ENCODE measurements at regions not wholly inside any gene's neighbourhood (a gene's known extent, or its start where the extent isn't known, plus 50 kb on each side); places are given as distances from the start of the nearest gene placed in this dataset.

GRCh38 chr10:131818510-131819234 lies 82.1 kb upstream of the PPP2R2D start:
- no peak for DNase-seq
- Histone ChIP-seq H3K9me3 (ENCODE audit: control extremely low read depth in 1 of 5, control insufficient read depth in 4 of 5, insufficient read depth in 2 of 5, low read depth in 1 of 5, low read length in 4 of 5) (no peaks in the 10 kb centered on the region), H3K4me3 (ENCODE audit: control insufficient read depth in 1 of 7, extremely low read depth in 1 of 7, insufficient read depth in 4 of 7, low read depth in 2 of 7, low read length in 6 of 7) (no peak overlapping the region), H3K27me3 (replicated peaks in 2 of 5; ENCODE audit: control insufficient read depth in 4 of 5, insufficient read depth in 5 of 5, low read length in 4 of 5) (peaks cover 0 to 35% (median 4%) of the 10 kb centered on the region in 5 experiments), H3K27ac (ENCODE audit: insufficient read depth in 1 of 2, low read depth in 1 of 2, low read length in 2 of 2, poor library complexity in 1 of 2, severe bottlenecking in 2 of 2) (no peak overlapping the region), H3K36me3 (ENCODE audit: control insufficient read depth in 4 of 4, insufficient read depth in 4 of 4, low read length in 3 of 4) (no peaks in the 10 kb centered on the region), H3K4me1 (ENCODE audit: control extremely low read depth in 1 of 4, control insufficient read depth in 4 of 4, insufficient read depth in 4 of 4, low read length in 3 of 4) (no peaks in the 10 kb centered on the region)
- ChIA-PET CTCF (no interaction called here), POLR2A (no interaction called here)
- 92% methylated on average over 22 of the region's 22 CpGs for WGBS (ENCODE audit: insufficient coverage)

- no peak for DNase-seq
- Histone ChIP-seq H3K4me1 (ENCODE audit: control extremely low read depth in 1 of 4, control insufficient read depth in 4 of 4, insufficient read depth in 4 of 4, low read length in 3 of 4) (no peaks in the 10 kb centered on the region), H3K9me3 (ENCODE audit: control extremely low read depth in 1 of 5, control insufficient read depth in 4 of 5, insufficient read depth in 2 of 5, low read depth in 1 of 5, low read length in 4 of 5) (no peaks in the 10 kb centered on the region), H3K27ac (ENCODE audit: insufficient read depth in 1 of 2, low read depth in 1 of 2, low read length in 2 of 2, poor library complexity in 1 of 2, severe bottlenecking in 2 of 2) (no peak overlapping the region), H3K27me3 (replicated peaks in 2 of 5; ENCODE audit: control insufficient read depth in 4 of 5, insufficient read depth in 5 of 5, low read length in 4 of 5) (peaks cover 0 to 39% (median 4%) of the 10 kb centered on the region in 5 experiments), H3K4me3 (ENCODE audit: control insufficient read depth in 1 of 7, extremely low read depth in 1 of 7, insufficient read depth in 4 of 7, low read depth in 2 of 7, low read length in 6 of 7) (no peak overlapping the region), H3K36me3 (ENCODE audit: control insufficient read depth in 4 of 4, insufficient read depth in 4 of 4, low read length in 3 of 4) (no peaks in the 10 kb centered on the region)
- ChIA-PET CTCF (no interaction called here), POLR2A (no interaction called here)
- WGBS (ENCODE audit: insufficient coverage), result 83% methylated on average over 25 of the region's 25 CpGs
Observed at GRCh38 chr10:131819241-131820072, 81.4 kb upstream of the PPP2R2D start.

- Histone ChIP-seq H3K36me3 (ENCODE audit: control insufficient read depth in 4 of 4, insufficient read depth in 4 of 4, low read length in 3 of 4) (no peaks in the 10 kb centered on the region), H3K9me3 (ENCODE audit: control extremely low read depth in 1 of 5, control insufficient read depth in 4 of 5, insufficient read depth in 2 of 5, low read depth in 1 of 5, low read length in 4 of 5) (no peaks in the 10 kb centered on the region), H3K4me3 (ENCODE audit: control insufficient read depth in 1 of 7, extremely low read depth in 1 of 7, insufficient read depth in 4 of 7, low read depth in 2 of 7, low read length in 6 of 7) (no peak overlapping the region), H3K4me1 (ENCODE audit: control extremely low read depth in 1 of 4, control insufficient read depth in 4 of 4, insufficient read depth in 4 of 4, low read length in 3 of 4) (no peaks in the 10 kb centered on the region), H3K27ac (ENCODE audit: insufficient read depth in 1 of 2, low read depth in 1 of 2, low read length in 2 of 2, poor library complexity in 1 of 2, severe bottlenecking in 2 of 2) (no peak overlapping the region), H3K27me3 (replicated peaks in 2 of 5; ENCODE audit: control insufficient read depth in 4 of 5, insufficient read depth in 5 of 5, low read length in 4 of 5) (peaks cover 0 to 44% (median 4%) of the 10 kb centered on the region in 5 experiments)
- CTCF ChIA-PET, result no interaction called here
- WGBS (ENCODE audit: insufficient coverage), result 93% methylated on average over 8 of the region's 9 CpGs
- POLR2A ChIA-PET, result no interaction called here
- DNase-seq, result no peak
Observed at GRCh38 chr10:131820626-131821025, 80.2 kb upstream of the PPP2R2D start.

GRCh38 chr10:131821378-131822012 lies 79.3 kb upstream of the PPP2R2D start:
- no peaks in the 10 kb centered on the region for H3K36me3 ChIP-seq (ENCODE audit: control insufficient read depth in 4 of 4, insufficient read depth in 4 of 4, low read length in 3 of 4)
- no peaks in the 10 kb centered on the region for H3K4me1 ChIP-seq (ENCODE audit: control extremely low read depth in 1 of 4, control insufficient read depth in 4 of 4, insufficient read depth in 4 of 4, low read length in 3 of 4)
- H3K4me3 ChIP-seq (ENCODE audit: control insufficient read depth in 1 of 7, extremely low read depth in 1 of 7, insufficient read depth in 4 of 7, low read depth in 2 of 7, low read length in 6 of 7), result no peak overlapping the region
- H3K9me3 ChIP-seq (ENCODE audit: control extremely low read depth in 1 of 5, control insufficient read depth in 4 of 5, insufficient read depth in 2 of 5, low read depth in 1 of 5, low read length in 4 of 5), result no peaks in the 10 kb centered on the region
- no peak for DNase-seq
- ChIA-PET CTCF (interaction anchor here (0.7 kb wide), 1 partner anchor 1520 kb away, joined by 6 read pairs; no protein-coding TSS in a partner anchor), POLR2A (no interaction called here)
- H3K27ac ChIP-seq (ENCODE audit: insufficient read depth in 1 of 2, low read depth in 1 of 2, low read length in 2 of 2, poor library complexity in 1 of 2, severe bottlenecking in 2 of 2), result no peak overlapping the region
- H3K27me3 ChIP-seq (replicated peaks in 2 of 5; ENCODE audit: control insufficient read depth in 4 of 5, insufficient read depth in 5 of 5, low read length in 4 of 5), result peaks cover 0 to 42% (median 4%) of the 10 kb centered on the region in 5 experiments
- 92% methylated on average over 8 of the region's 8 CpGs for WGBS (ENCODE audit: insufficient coverage)

GRCh38 chr10:131822013-131822691 lies 78.7 kb upstream of the PPP2R2D start:
- ChIA-PET POLR2A (no interaction called here), CTCF (interaction anchor here (0.7 kb wide), 1 partner anchor 1520 kb away, joined by 6 read pairs; no protein-coding TSS in a partner anchor)
- Histone ChIP-seq H3K9me3 (ENCODE audit: control extremely low read depth in 1 of 5, control insufficient read depth in 4 of 5, insufficient read depth in 2 of 5, low read depth in 1 of 5, low read length in 4 of 5) (no peaks in the 10 kb centered on the region), H3K27ac (ENCODE audit: insufficient read depth in 1 of 2, low read depth in 1 of 2, low read length in 2 of 2, poor library complexity in 1 of 2, severe bottlenecking in 2 of 2) (no peak overlapping the region), H3K4me1 (ENCODE audit: control extremely low read depth in 1 of 4, control insufficient read depth in 4 of 4, insufficient read depth in 4 of 4, low read length in 3 of 4) (no peaks in the 10 kb centered on the region), H3K4me3 (ENCODE audit: control insufficient read depth in 1 of 7, extremely low read depth in 1 of 7, insufficient read depth in 4 of 7, low read depth in 2 of 7, low read length in 6 of 7) (no peak overlapping the region), H3K27me3 (replicated peaks in 2 of 5; ENCODE audit: control insufficient read depth in 4 of 5, insufficient read depth in 5 of 5, low read length in 4 of 5) (peaks cover 0 to 36% (median 3%) of the 10 kb centered on the region in 5 experiments), H3K36me3 (ENCODE audit: control insufficient read depth in 4 of 4, insufficient read depth in 4 of 4, low read length in 3 of 4) (no peaks in the 10 kb centered on the region)
- DNase-seq, result no peak
- 95% methylated on average over 14 of the region's 18 CpGs for WGBS (ENCODE audit: insufficient coverage)

GRCh38 chr10:131822692-131823245 lies 78.0 kb upstream of the PPP2R2D start:
- ChIA-PET CTCF (no interaction called here), POLR2A (no interaction called here)
- Histone ChIP-seq H3K27me3 (replicated peaks in 2 of 5; ENCODE audit: control insufficient read depth in 4 of 5, insufficient read depth in 5 of 5, low read length in 4 of 5) (peaks cover 0 to 32% (median 3%) of the 10 kb centered on the region in 5 experiments), H3K4me3 (ENCODE audit: control insufficient read depth in 1 of 7, extremely low read depth in 1 of 7, insufficient read depth in 4 of 7, low read depth in 2 of 7, low read length in 6 of 7) (no peak overlapping the region), H3K27ac (ENCODE audit: insufficient read depth in 1 of 2, low read depth in 1 of 2, low read length in 2 of 2, poor library complexity in 1 of 2, severe bottlenecking in 2 of 2) (no peak overlapping the region), H3K9me3 (ENCODE audit: control extremely low read depth in 1 of 5, control insufficient read depth in 4 of 5, insufficient read depth in 2 of 5, low read depth in 1 of 5, low read length in 4 of 5) (no peaks in the 10 kb centered on the region), H3K4me1 (ENCODE audit: control extremely low read depth in 1 of 4, control insufficient read depth in 4 of 4, insufficient read depth in 4 of 4, low read length in 3 of 4) (no peaks in the 10 kb centered on the region), H3K36me3 (ENCODE audit: control insufficient read depth in 4 of 4, insufficient read depth in 4 of 4, low read length in 3 of 4) (no peaks in the 10 kb centered on the region)
- WGBS (ENCODE audit: insufficient coverage), result 81% methylated on average over 5 of the region's 9 CpGs
- no peak for DNase-seq

Data from common myeloid progenitor, CD34-positive (primary cell).